ENCODE measurements at regions not wholly inside any gene's neighbourhood (a gene's known extent, or its start where the extent isn't known, plus 50 kb on each side); places are given as distances from the start of the nearest gene placed in this dataset.

DNA sequence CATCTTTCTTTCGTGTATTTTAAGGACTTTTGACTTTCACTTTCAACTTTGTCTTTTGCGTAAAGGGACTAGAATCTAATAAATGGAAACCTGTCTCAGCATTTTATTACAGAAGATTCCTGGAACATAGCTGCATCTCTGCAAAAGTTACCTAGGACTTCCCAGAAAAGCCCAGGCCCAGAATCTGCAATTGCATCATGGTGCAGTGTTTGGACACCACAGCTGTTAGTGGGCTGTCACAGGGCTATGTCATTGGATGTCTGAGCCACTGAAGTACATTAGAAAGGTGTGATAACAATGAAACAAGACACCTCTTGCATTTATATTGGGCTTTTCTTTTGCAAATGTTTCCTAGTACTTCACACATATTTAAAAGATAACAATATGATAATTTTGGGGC lies 199.9 kb upstream of the IGF1 start:
- TF ChIP-seq SPI1 (IDR thresholded peaks at IDR 0.05; ENCODE audit: low read depth, low read length): no peak
- TF ChIP-seq POU2F2 (IDR thresholded peaks at IDR 0.05; ENCODE audit: low read depth, low read length): no peak
- TF ChIP-seq POLR2A (IDR thresholded peaks at IDR 0.05; ENCODE audit: low read depth, low read length): no peak
- no peak for TF ChIP-seq TAF1 (IDR thresholded peaks at IDR 0.05; ENCODE audit: low read depth, low read length)

Measured in GM12891 (cell line).